Esophagus squamous epithelium (tissue), 5 donors: ENCODE measurements at regions not wholly inside any gene's neighbourhood (a gene's known extent, or its start where the extent isn't known, plus 50 kb on each side); places are given as distances from the start of the nearest gene placed in this dataset.

Experiments
- DNase-seq: peaks from one replicate; lab custom pipeline; 2025; lab: John Stamatoyannopoulos, UW
- H3K27ac ChIP-seq, 4 donors: fragments of 200-600 bp; sonication (generic); one replicate each; pipeline ENCODE4 v1.5.1; 2016 to 2019; ENCODE audit warnings: mild to moderate bottlenecking in 1 of 4
- H3K27me3 ChIP-seq, 4 donors: fragments of 200-600 bp; sonication (generic); 1 replicate in 3 of 4; 2 replicates in 1 of 4; pipeline versions ENCODE4 v1.5.1 to v1.6.0; 2017 to 2021; ENCODE audit warnings: antibody characterized with exemption in 1 of 4
- H3K36me3 ChIP-seq, 3 donors: fragments of 200-600 bp; sonication (generic); one replicate each; pipeline ENCODE4 v1.5.1; 2016 to 2019
- H3K4me1 ChIP-seq, 3 donors: fragments of 200-600 bp; sonication (generic); one replicate each; pipeline ENCODE4 v1.5.1; 2017 to 2019
- H3K4me3 ChIP-seq, 4 donors: fragments of 200-600 bp; sonication (generic); 1 replicate in 3 of 4; 2 replicates in 1 of 4; pipeline ENCODE4 v1.5.1; 2016 to 2019; ENCODE audit warnings: mild to moderate bottlenecking in 2 of 4, moderate library complexity in 1 of 4
- H3K9me3 ChIP-seq, 3 donors: fragments of 200-600 bp; sonication (generic); one replicate each; pipeline ENCODE4 v1.5.1; 2016 to 2019
- CTCF ChIP-seq, 6 experiments: fragments of 450-650 bp in 4 of 6; fragments of 200-600 bp in 2 of 6; sonication (generic) in 2 of 6; IDR thresholded peaks; one replicate each; pipeline ENCODE4 v1.5.1; 2016 to 2019; ENCODE audit warnings: antibody characterized with exemption in 6 of 6, mild to moderate bottlenecking in 4 of 6, moderate library complexity in 4 of 6
- POLR2A ChIP-seq, 4 donors: fragments of 450-650 bp; IDR thresholded peaks; one replicate each; pipeline ENCODE4 v1.6.1; 2017; ENCODE audit warnings: antibody characterized with exemption in 4 of 4, mild to moderate bottlenecking in 4 of 4, moderate library complexity in 3 of 4
- WGBS, 2 donors: methylation state at CpG; one replicate each; pipeline ENCODE4 v1.1.5; 2018; 5-methylcytosine and 5-hydroxymethylcytosine counted together
- intact Hi-C: fragments of 100-400 bp; cut with DNase I; formaldehyde crosslinking; loops from one replicate; pipeline ENCODE4 v1.15.0; 2022
- donor health status: DM: yes; HTN: yes; CAD: no.

GRCh38 chr3:59270921-59271320, 221.1 kb upstream of the CFAP20DC start:
- WGBS, 2 donors: 89 to 92% methylated on average over 4 of the region's 4 CpGs

GRCh38 chr3:59270209-59270608, 220.4 kb upstream of the CFAP20DC start:
- Histone ChIP-seq H3K9me3 (no peaks in the 10 kb centered on the region), H3K4me1 (peaks cover 0 to 18% (median 0%) of the 10 kb centered on the region in 3 donors), H3K4me3 (no peak overlapping the region), H3K36me3 (no peaks in the 10 kb centered on the region), H3K27ac (no peak overlapping the region), H3K27me3 (no peaks in the 10 kb centered on the region)
- TF ChIP-seq POLR2A (IDR thresholded peaks at IDR 0.05): no peak
- no peak for TF ChIP-seq CTCF (IDR thresholded peaks at IDR 0.05)
- 74 to 77% methylated on average over 2 of the region's 2 CpGs for WGBS, 2 donors
- intact Hi-C loops: no loop called here
- no peak for DNase-seq

More at GRCh38 chr3:59270921-59271320, 221.1 kb upstream of the CFAP20DC start:
- H3K9me3 ChIP-seq: no peaks in the 10 kb centered on the region
- no peaks in the 10 kb centered on the region for H3K27me3 ChIP-seq
- no peak overlapping the region for H3K27ac ChIP-seq
- TF ChIP-seq CTCF (IDR thresholded peaks at IDR 0.05): no peak
- no peak for TF ChIP-seq POLR2A (IDR thresholded peaks at IDR 0.05)
- intact Hi-C loops: no loop called here
- peaks cover 0 to 11% (median 0%) of the 10 kb centered on the region in 3 donors for H3K4me1 ChIP-seq
- no peak for DNase-seq
- no peaks in the 10 kb centered on the region for H3K36me3 ChIP-seq
- no peak overlapping the region for H3K4me3 ChIP-seq

- Histone ChIP-seq H3K27me3 (no peaks in the 10 kb centered on the region), H3K4me3 (no peak overlapping the region), H3K4me1 (peaks cover 0 to 11% (median 0%) of the 10 kb centered on the region in 3 donors), H3K36me3 (no peaks in the 10 kb centered on the region), H3K27ac (no peak overlapping the region), H3K9me3 (peaks cover 0 to 4% (median 0%) of the 10 kb centered on the region in 3 donors)
- 71 to 89% methylated on average over 1 of the region's 1 CpG for WGBS, 2 donors
- DNase-seq: no peak
- intact Hi-C loops: no loop called here
- TF ChIP-seq CTCF (IDR thresholded peaks at IDR 0.05) (no peak), POLR2A (IDR thresholded peaks at IDR 0.05) (no peak)
These were observed 218.3 kb upstream of the CFAP20DC start for GRCh38 chr3:59268170-59268569.

- 85 to 97% methylated on average over 2 of the region's 2 CpGs for WGBS, 2 donors
- Histone ChIP-seq H3K9me3 (peaks cover 0 to 4% (median 0%) of the 10 kb centered on the region in 3 donors), H3K4me3 (no peak overlapping the region), H3K27me3 (no peaks in the 10 kb centered on the region), H3K36me3 (no peaks in the 10 kb centered on the region), H3K27ac (no peak overlapping the region), H3K4me1 (peaks cover 0 to 11% (median 0%) of the 10 kb centered on the region in 3 donors)
- TF ChIP-seq CTCF (IDR thresholded peaks at IDR 0.05): no peak
- TF ChIP-seq POLR2A (IDR thresholded peaks at IDR 0.05): no peak
- DNase-seq: no peak
- intact Hi-C loops: no loop called here
These were observed 217.2 kb upstream of the CFAP20DC start for GRCh38 chr3:59267021-59267420.

- no peak for TF ChIP-seq POLR2A (IDR thresholded peaks at IDR 0.05)
- no peak for TF ChIP-seq CTCF (IDR thresholded peaks at IDR 0.05)
- no peaks in the 10 kb centered on the region for H3K36me3 ChIP-seq
- H3K9me3 ChIP-seq: peaks cover 0 to 4% (median 0%) of the 10 kb centered on the region in 3 donors
- WGBS, 2 donors: 79 to 85% methylated on average over 3 of the region's 3 CpGs
- H3K27ac ChIP-seq: no peak overlapping the region
- intact Hi-C loops: no loop called here
- no peak for DNase-seq
- no peak overlapping the region for H3K4me3 ChIP-seq
- peaks cover 0 to 11% (median 0%) of the 10 kb centered on the region in 3 donors for H3K4me1 ChIP-seq
- H3K27me3 ChIP-seq: no peaks in the 10 kb centered on the region
These were observed 216.7 kb upstream of the CFAP20DC start for GRCh38 chr3:59266551-59266950.
